ENCODE measurements at regions not wholly inside any gene's neighbourhood (a gene's known extent, or its start where the extent isn't known, plus 50 kb on each side); places are given as distances from the start of the nearest gene placed in this dataset.

DNA sequence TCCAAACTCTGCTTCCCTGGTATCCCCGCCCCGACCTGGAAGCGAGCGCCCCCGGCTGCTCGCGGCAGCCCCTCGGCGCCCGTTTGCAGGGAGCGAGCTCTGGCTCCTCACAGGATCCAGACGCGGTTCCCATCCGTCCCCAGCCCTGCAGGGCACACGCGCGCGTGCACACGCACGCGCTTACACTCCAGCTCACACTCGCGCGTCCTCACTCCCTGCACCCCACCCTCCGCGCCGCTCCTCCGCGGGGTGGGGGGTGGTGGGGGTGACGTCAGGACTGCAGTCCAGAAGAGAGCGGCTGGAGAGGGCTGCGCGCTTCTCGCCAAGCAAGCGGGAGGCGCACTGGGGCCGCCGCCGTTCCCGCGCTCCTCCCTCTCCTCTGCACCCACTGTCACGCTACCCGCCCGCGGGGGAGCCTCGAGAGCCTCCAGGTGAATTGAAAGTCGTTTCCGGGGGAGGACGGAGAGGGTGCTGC, 255.6 kb downstream of the OTUD1 start:
- peak; percentile 69 for DNase-seq
- Mint-ChIP-seq H3K27ac (no peak overlapping the region), H3K27me3 (ENCODE audit: low read depth, poor library complexity) (peaks cover 100% of the 10 kb centered on the region)

DNA sequence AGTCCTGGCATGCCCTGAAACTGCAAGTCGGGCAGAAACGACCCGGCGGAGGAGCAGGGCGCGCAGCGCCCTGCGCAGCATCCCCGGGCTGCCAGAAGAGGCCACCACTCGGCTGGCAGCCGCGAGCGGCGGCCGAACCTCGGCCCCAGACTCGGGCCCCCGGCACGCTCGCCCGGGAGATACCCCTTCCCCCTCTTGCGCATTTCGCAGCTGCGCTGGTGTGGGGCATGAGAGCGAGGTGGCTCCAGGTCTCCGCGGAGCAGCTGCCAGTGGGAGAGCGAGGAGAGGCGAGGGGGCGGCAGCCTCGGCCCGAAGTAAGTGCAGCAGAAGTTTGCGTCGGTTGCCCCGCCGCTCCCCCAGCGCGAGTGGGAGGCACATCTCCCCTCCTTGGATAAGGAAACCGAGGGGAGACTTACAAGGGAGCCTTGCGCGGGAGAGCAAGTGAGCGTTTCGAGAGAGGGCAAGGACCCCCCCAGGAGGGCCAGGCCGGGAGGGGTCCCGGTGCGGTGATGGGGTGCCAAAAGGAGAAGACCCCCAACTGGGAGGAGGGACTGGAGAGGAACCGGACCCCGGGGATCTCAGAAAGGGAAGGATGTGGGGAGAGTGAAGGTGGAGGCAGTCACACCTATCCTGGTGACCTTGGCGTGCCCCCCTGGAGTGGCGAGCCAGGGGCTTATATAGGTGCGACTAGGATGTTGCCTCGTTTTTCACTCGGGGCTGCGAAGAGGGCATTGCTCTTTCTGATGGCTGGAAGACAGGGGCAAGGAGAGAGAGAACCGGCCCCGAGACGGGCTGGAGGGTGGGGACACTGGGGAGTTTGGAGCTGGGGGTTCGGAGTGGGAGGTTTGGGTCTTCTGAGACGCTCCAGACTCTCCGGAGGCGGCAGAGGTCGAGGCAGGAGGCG, 256.3 kb downstream of the OTUD1 start:
- Mint-ChIP-seq H3K27me3 (ENCODE audit: low read depth, poor library complexity) (peaks cover 100% of the 10 kb centered on the region), H3K4me1 (peaks cover 26% of the 10 kb centered on the region), H3K4me3 (peak overlapping the region; percentile 84), H3K9me3 (no peaks in the 10 kb centered on the region), H3K36me3 (ENCODE audit: low read depth) (no peaks in the 10 kb centered on the region), H3K27ac (no peak overlapping the region)
- peak; percentile 64 for DNase-seq
- no peak for TF ChIP-seq CTCF (IDR thresholded peaks at IDR 0.05)

More for the DNA sequence above, 255.6 kb downstream of the OTUD1 start:
- no peak for TF ChIP-seq CTCF (IDR thresholded peaks at IDR 0.05)
- Mint-ChIP-seq H3K9me3 (no peaks in the 10 kb centered on the region), H3K4me1 (peaks cover 26% of the 10 kb centered on the region), H3K4me3 (peak overlapping the region; percentile 84), H3K36me3 (ENCODE audit: low read depth) (no peaks in the 10 kb centered on the region)

GRCh38 chr10:23695825-23696420, 257.0 kb downstream of the OTUD1 start:
- Mint-ChIP-seq H3K4me1 (peaks cover 26% of the 10 kb centered on the region), H3K36me3 (ENCODE audit: low read depth) (no peaks in the 10 kb centered on the region), H3K9me3 (no peaks in the 10 kb centered on the region), H3K27ac (no peak overlapping the region), H3K27me3 (ENCODE audit: low read depth, poor library complexity) (peaks cover 100% of the 10 kb centered on the region), H3K4me3 (peak overlapping the region; percentile 84)
- DNase-seq: peak; percentile 39
- peak; percentile 22 for TF ChIP-seq CTCF (IDR thresholded peaks at IDR 0.05)

GRCh38 chr10:23696476-23696875, 257.6 kb downstream of the OTUD1 start:
- no peaks in the 10 kb centered on the region for H3K9me3 Mint-ChIP-seq
- peaks cover 100% of the 10 kb centered on the region for H3K27me3 Mint-ChIP-seq (ENCODE audit: low read depth, poor library complexity)

GRCh38 chr10:23702977-23703414, 264.1 kb downstream of the OTUD1 start:
- Mint-ChIP-seq H3K9me3 (peaks cover 17% of the 10 kb centered on the region), H3K27ac (no peak overlapping the region), H3K4me1 (no peaks in the 10 kb centered on the region), H3K36me3 (ENCODE audit: low read depth) (no peaks in the 10 kb centered on the region), H3K4me3 (no peak overlapping the region), H3K27me3 (ENCODE audit: low read depth, poor library complexity) (peaks cover 61% of the 10 kb centered on the region)
- peak; percentile 65 for DNase-seq
- peak; percentile 69 for TF ChIP-seq CTCF (IDR thresholded peaks at IDR 0.05)

More at GRCh38 chr10:23696476-23696875, 257.6 kb downstream of the OTUD1 start:
- H3K4me1 Mint-ChIP-seq: peaks cover 26% of the 10 kb centered on the region
- H3K4me3 Mint-ChIP-seq: peak overlapping the region; percentile 84
- no peak for TF ChIP-seq CTCF (IDR thresholded peaks at IDR 0.05)
- DNase-seq: no peak
- H3K27ac Mint-ChIP-seq: no peak overlapping the region
- no peaks in the 10 kb centered on the region for H3K36me3 Mint-ChIP-seq (ENCODE audit: low read depth)
